ENCODE measurements at regions not wholly inside any gene's neighbourhood (a gene's known extent, or its start where the extent isn't known, plus 50 kb on each side); places are given as distances from the start of the nearest gene placed in this dataset.
"Not testable (repeated sequence)": the region's sequence is repeated elsewhere in the genome, so short reads cannot be mapped to it uniquely, and the experiment has no call there.

DNA sequence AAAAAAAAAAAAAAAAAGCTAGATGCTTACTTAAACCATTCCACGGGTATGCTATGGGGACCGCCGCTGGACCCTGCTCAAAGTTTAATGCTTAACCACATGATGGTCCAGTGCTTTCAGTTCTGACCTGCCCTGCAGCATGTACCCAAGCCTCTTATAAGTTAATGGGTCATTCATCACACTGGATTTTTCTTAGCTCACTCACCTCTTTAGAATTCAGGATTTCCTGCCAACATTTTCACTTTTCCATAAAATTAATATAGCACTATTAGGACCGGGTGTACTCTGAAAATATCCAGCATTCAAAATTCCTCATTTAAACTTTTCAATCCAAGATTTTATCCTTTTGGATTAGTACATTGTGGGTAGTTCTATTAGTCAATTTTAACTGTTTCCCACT is 140.8 kb downstream of the ALDH8A1 start:
- peaks cover 21% of the 10 kb centered on the region for H3K4me1 Mint-ChIP-seq (ENCODE audit: low read depth)
- H3K36me3 Mint-ChIP-seq (ENCODE audit: low read depth): no peaks in the 10 kb centered on the region
- H3K27ac Mint-ChIP-seq: peak overlapping the region; percentile 25
- DNase-seq: peak; percentile 50
- H3K27me3 Mint-ChIP-seq (ENCODE audit: insufficient read depth): no peaks in the 10 kb centered on the region
- H3K9me3 Mint-ChIP-seq: no peaks in the 10 kb centered on the region
- TF ChIP-seq, protein P1, sequence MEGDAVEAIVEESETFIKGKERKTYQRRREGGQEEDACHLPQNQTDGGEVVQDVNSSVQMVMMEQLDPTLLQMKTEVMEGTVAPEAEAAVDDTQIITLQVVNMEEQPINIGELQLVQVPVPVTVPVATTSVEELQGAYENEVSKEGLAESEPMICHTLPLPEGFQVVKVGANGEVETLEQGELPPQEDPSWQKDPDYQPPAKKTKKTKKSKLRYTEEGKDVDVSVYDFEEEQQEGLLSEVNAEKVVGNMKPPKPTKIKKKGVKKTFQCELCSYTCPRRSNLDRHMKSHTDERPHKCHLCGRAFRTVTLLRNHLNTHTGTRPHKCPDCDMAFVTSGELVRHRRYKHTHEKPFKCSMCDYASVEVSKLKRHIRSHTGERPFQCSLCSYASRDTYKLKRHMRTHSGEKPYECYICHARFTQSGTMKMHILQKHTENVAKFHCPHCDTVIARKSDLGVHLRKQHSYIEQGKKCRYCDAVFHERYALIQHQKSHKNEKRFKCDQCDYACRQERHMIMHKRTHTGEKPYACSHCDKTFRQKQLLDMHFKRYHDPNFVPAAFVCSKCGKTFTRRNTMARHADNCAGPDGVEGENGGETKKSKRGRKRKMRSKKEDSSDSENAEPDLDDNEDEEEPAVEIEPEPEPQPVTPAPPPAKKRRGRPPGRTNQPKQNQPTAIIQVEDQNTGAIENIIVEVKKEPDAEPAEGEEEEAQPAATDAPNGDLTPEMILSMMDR (IDR thresholded peaks at IDR 0.05): no peak
- peak overlapping the region; percentile 43 for H3K4me3 Mint-ChIP-seq

- Mint-ChIP-seq H3K27ac (no peak overlapping the region), H3K27me3 (ENCODE audit: insufficient read depth) (no peaks in the 10 kb centered on the region), H3K4me1 (ENCODE audit: low read depth) (peaks cover 29% of the 10 kb centered on the region), H3K9me3 (no peaks in the 10 kb centered on the region), H3K36me3 (ENCODE audit: low read depth) (no peaks in the 10 kb centered on the region), H3K4me3 (no peak overlapping the region)
- TF ChIP-seq, protein P1 (IDR thresholded peaks at IDR 0.05): no peak
- no peak for DNase-seq
Measured at GRCh38 chr6:134806180-134806798, 143.6 kb downstream of the ALDH8A1 start.

DNA sequence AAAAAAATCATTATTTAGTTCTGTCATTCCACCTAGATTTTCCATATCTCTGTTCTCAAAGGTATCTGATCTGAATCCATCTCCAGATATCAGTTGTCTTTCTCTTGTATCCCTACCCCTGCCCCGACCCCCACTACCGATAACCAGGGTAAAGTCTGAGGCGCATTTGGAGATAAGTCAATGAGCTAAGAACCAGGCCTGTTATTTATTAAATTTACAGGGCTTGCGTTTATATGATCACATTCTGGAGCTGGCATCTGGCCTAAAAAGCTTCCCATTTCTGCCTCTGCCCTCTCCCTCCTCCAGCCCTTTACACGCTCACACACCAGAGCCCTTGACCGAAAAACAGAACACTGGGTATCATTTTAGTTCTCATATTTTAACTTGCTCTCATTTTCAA is 144.7 kb downstream of the ALDH8A1 start:
- Mint-ChIP-seq H3K27me3 (ENCODE audit: insufficient read depth) (peaks cover 2% of the 10 kb centered on the region; the same call in 1 of the 2 replicates), H3K36me3 (ENCODE audit: low read depth) (no peaks in the 10 kb centered on the region), H3K9me3 (no peaks in the 10 kb centered on the region), H3K4me3 (no peak overlapping the region), H3K27ac (no peak overlapping the region), H3K4me1 (ENCODE audit: low read depth) (peaks cover 21% of the 10 kb centered on the region)
- TF ChIP-seq, protein P1 (IDR thresholded peaks at IDR 0.05): no peak
- no peak for DNase-seq

DNA sequence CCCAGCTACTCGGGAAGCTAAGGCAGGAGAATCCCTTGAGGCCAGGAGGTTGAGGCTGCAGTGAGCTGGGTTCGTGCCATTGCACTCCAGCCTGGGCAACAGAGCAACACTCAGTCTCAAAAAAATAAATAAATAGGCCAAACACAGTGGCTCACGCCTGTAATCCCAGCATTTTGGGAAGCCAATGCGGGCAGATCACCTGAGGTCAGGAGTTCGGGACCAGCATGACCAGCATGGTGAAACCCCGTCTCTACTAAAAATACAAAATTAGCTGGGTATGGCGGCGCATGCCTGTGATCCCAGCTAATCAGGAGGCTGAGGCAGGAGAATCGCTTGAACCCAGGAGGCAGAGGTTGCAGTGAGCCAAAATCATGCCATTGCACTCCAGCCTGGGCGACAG is 145.6 kb downstream of the ALDH8A1 start:
- not testable (repeated sequence) for H3K27me3 Mint-ChIP-seq (ENCODE audit: insufficient read depth); H3K9me3 Mint-ChIP-seq; DNase-seq; H3K36me3 Mint-ChIP-seq (ENCODE audit: low read depth); H3K4me3 Mint-ChIP-seq; H3K27ac Mint-ChIP-seq
- peaks cover 13% of the 10 kb centered on the region for H3K4me1 Mint-ChIP-seq (ENCODE audit: low read depth)

DNA sequence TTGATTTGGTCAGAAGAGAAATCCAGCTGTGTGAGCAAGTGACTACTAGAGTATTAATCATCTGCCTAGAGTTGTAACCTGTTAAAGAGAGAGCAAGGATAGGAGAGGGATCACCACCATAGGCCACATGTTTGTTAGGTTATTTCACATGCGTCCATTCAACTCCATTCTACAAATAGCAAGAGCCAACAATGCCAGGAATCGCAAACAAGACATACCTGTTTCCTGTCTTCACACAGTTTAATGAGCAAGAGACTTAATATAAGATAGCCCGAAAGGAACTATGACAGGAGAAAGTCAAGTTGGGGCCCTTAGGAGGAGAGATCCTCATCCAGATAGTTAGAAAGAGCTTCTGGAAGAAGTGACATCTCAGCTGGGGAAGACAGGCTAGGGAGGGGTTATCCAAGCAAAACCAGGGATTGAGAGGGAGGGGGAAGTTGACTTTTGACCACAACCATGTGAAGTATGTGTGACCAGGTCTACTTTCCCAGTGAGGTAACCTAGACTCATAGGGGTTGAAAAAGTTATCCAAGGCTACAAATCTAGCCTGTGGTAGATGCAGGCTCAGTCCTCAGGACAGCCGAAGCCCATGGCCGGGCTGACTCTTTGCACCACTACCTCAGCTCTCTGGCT is 147.4 kb downstream of the ALDH8A1 start:
- no peak for DNase-seq
- Mint-ChIP-seq H3K9me3 (no peaks in the 10 kb centered on the region), H3K27me3 (ENCODE audit: insufficient read depth) (peaks cover 2% of the 10 kb centered on the region; the same call in 1 of the 2 replicates), H3K36me3 (ENCODE audit: low read depth) (no peaks in the 10 kb centered on the region), H3K27ac (no peak overlapping the region), H3K4me3 (no peak overlapping the region), H3K4me1 (ENCODE audit: low read depth) (peaks cover 8% of the 10 kb centered on the region)
- TF ChIP-seq, protein P1 (IDR thresholded peaks at IDR 0.05): no peak

GRCh38 chr6:134797400-134798113 is 152.3 kb downstream of the ALDH8A1 start:
- Mint-ChIP-seq H3K27ac (no peak overlapping the region), H3K4me3 (no peak overlapping the region), H3K36me3 (ENCODE audit: low read depth) (peaks cover 9% of the 10 kb centered on the region), H3K9me3 (peaks cover 9% of the 10 kb centered on the region), H3K27me3 (ENCODE audit: insufficient read depth) (peaks cover 17% of the 10 kb centered on the region), H3K4me1 (ENCODE audit: low read depth) (peaks cover 5% of the 10 kb centered on the region)
- TF ChIP-seq, protein P1 (IDR thresholded peaks at IDR 0.05): no peak
- DNase-seq: no peak

All from HFFc6 (cell line).